ENCODE measurements at regions not wholly inside any gene's neighbourhood (a gene's known extent, or its start where the extent isn't known, plus 50 kb on each side); places are given as distances from the start of the nearest gene placed in this dataset.

- Histone ChIP-seq H3K36me3 (no peaks in the 10 kb centered on the region), H3K9me3 (no peaks in the 10 kb centered on the region), H3K27ac (no peak overlapping the region), H3K27me3 (replicated peaks; ENCODE audit: insufficient read depth) (no peaks in the 10 kb centered on the region), H3K4me1 (replicated peaks) (no peaks in the 10 kb centered on the region), H3K4me3 (no peak overlapping the region)
- 96% methylated on average over 38 of the region's 38 CpGs for WGBS
- TF ChIP-seq POLR2AphosphoS5 (IDR thresholded peaks at IDR 0.05), result no peak
- no peak for TF ChIP-seq CTCF (IDR thresholded peaks at IDR 0.05)
- no peak for TF ChIP-seq POLR2A (IDR thresholded peaks at IDR 0.05)
- intact Hi-C loops (cut with DNase I), result no loop called here
- DNase-seq (ENCODE audit: low spot score), result no peak
Measured at GRCh38 chr15:26298010-26298658, 435.0 kb upstream of the ATP10A start.

GRCh38 chr15:26295336-26296085 lies 432.4 kb upstream of the ATP10A start:
- H3K4me1 ChIP-seq (replicated peaks), result no peaks in the 10 kb centered on the region
- intact Hi-C loops (cut with DNase I), result no loop called here
- H3K4me3 ChIP-seq, result no peak overlapping the region
- H3K27me3 ChIP-seq (replicated peaks; ENCODE audit: insufficient read depth), result no peaks in the 10 kb centered on the region
- no peaks in the 10 kb centered on the region for H3K9me3 ChIP-seq
- 63% methylated on average over 4 of the region's 4 CpGs for WGBS
- no peak for TF ChIP-seq POLR2AphosphoS5 (IDR thresholded peaks at IDR 0.05)
- no peak for TF ChIP-seq CTCF (IDR thresholded peaks at IDR 0.05)
- TF ChIP-seq POLR2A (IDR thresholded peaks at IDR 0.05), result no peak
- H3K27ac ChIP-seq, result no peak overlapping the region
- no peaks in the 10 kb centered on the region for H3K36me3 ChIP-seq
- DNase-seq (ENCODE audit: low spot score), result no peak

- no peak for DNase-seq (ENCODE audit: low spot score)
- TF ChIP-seq POLR2AphosphoS5 (IDR thresholded peaks at IDR 0.05) (no peak), POLR2A (IDR thresholded peaks at IDR 0.05) (no peak), CTCF (IDR thresholded peaks at IDR 0.05) (no peak)
- WGBS, result 39% methylated on average over 5 of the region's 5 CpGs
- Histone ChIP-seq H3K4me1 (replicated peaks) (no peaks in the 10 kb centered on the region), H3K9me3 (no peaks in the 10 kb centered on the region), H3K4me3 (no peak overlapping the region), H3K36me3 (no peaks in the 10 kb centered on the region), H3K27ac (no peak overlapping the region), H3K27me3 (replicated peaks; ENCODE audit: insufficient read depth) (no peaks in the 10 kb centered on the region)
- intact Hi-C loops (cut with DNase I), result no loop called here
Measured at GRCh38 chr15:26294059-26294689, 431.0 kb upstream of the ATP10A start.

- Histone ChIP-seq H3K9me3 (no peaks in the 10 kb centered on the region), H3K27me3 (replicated peaks; ENCODE audit: insufficient read depth) (no peaks in the 10 kb centered on the region), H3K27ac (no peak overlapping the region), H3K4me1 (replicated peaks) (no peaks in the 10 kb centered on the region), H3K4me3 (no peak overlapping the region), H3K36me3 (no peaks in the 10 kb centered on the region)
- intact Hi-C loops (cut with DNase I), result no loop called here
- TF ChIP-seq POLR2AphosphoS5 (IDR thresholded peaks at IDR 0.05) (no peak), POLR2A (IDR thresholded peaks at IDR 0.05) (no peak), CTCF (IDR thresholded peaks at IDR 0.05) (no peak)
- no peak for DNase-seq (ENCODE audit: low spot score)
Measured at GRCh38 chr15:26287381-26287780, 424.3 kb upstream of the ATP10A start.

Data from prostate gland (tissue), 2 donors.